ENCODE measurements at regions not wholly inside any gene's neighbourhood (a gene's known extent, or its start where the extent isn't known, plus 50 kb on each side); places are given as distances from the start of the nearest gene placed in this dataset.

- POLR2A ChIA-PET: no interaction called here
- H4K20me1 ChIP-seq (ENCODE audit: insufficient read depth): no peaks in the 10 kb centered on the region
- 27% methylated on average over 7 of the region's 7 CpGs for WGBS (ENCODE audit: low lambda C conversion rate)
- H3K9me3 ChIP-seq: no peaks in the 10 kb centered on the region
- TF ChIP-seq CTCF (IDR thresholded peaks at IDR 0.05) (no peak), FOXJ3 (CRISPR knock-in tag; IDR thresholded peaks at IDR 0.05) (no peak), JUND (IDR thresholded peaks at IDR 0.05) (no peak), FOSL2 (IDR thresholded peaks at IDR 0.05; ENCODE audit: borderline replicate concordance, low read depth) (no peak), POLR2AphosphoS5 (IDR thresholded peaks at IDR 0.05; ENCODE audit: low read depth, low read length) (no peak), GABPA (IDR thresholded peaks at IDR 0.05; ENCODE audit: low read depth) (no peak), SIN3A (IDR thresholded peaks at IDR 0.05; ENCODE audit: borderline replicate concordance, low read depth, low read length) (no peak), RAD21 (IDR thresholded peaks at IDR 0.05; ENCODE audit: low read length) (no peak), TEAD4 (IDR thresholded peaks at IDR 0.05; ENCODE audit: borderline replicate concordance, insufficient read depth) (no peak), ELF1 (IDR thresholded peaks at IDR 0.05) (no peak), NRF1 (IDR thresholded peaks at IDR 0.05; ENCODE audit: low read depth, low read length) (no peak), TAF1 (IDR thresholded peaks at IDR 0.05; ENCODE audit: borderline replicate concordance, low read depth, low read length) (no peak), MEF2A (IDR thresholded peaks at IDR 0.05; ENCODE audit: borderline replicate concordance, low read depth) (no peak), FOXM1 (IDR thresholded peaks at IDR 0.05; ENCODE audit: low read depth) (no peak), IRF3 (IDR thresholded peaks at IDR 0.05; ENCODE audit: low read depth, low read length) (no peak), GATA2 (CRISPR knock-in tag; IDR thresholded peaks at IDR 0.05) (no peak), EP300 (IDR thresholded peaks at IDR 0.05; ENCODE audit: borderline replicate concordance in 1 of 2, low read depth in 1 of 2, low read length in 1 of 2) (no peak), REST (IDR thresholded peaks at IDR 0.05; ENCODE audit: low read depth, low read length) (no peak), CHD2 (IDR thresholded peaks at IDR 0.05; ENCODE audit: low read length, partially characterized antibody) (no peak)
- no peaks in the 10 kb centered on the region for H3K9me2 ChIP-seq
- DNase-seq: no peak
- no peaks in the 10 kb centered on the region for H3K79me2 ChIP-seq (ENCODE audit: insufficient read depth)
- H3K4me3 ChIP-seq (ENCODE audit: low read depth in 2 of 2, low read length in 1 of 2): no peak overlapping the region
- H3K36me3 ChIP-seq (replicated peaks in 1 of 2; ENCODE audit: control insufficient read depth in 1 of 2, insufficient read depth in 2 of 2, low read length in 1 of 2): no peaks in the 10 kb centered on the region
- no peak overlapping the region for H3K9ac ChIP-seq
- H3F3A ChIP-seq (replicated peaks; ENCODE audit: insufficient read depth): no peaks in the 10 kb centered on the region
- no peaks in the 10 kb centered on the region for H3K4me1 ChIP-seq (ENCODE audit: control insufficient read depth in 1 of 2, insufficient read depth in 2 of 2, low read depth in 1 of 2, low read length in 1 of 2)
- H2AFZ ChIP-seq (ENCODE audit: low read depth): no peak overlapping the region
- no peak overlapping the region for H3K27ac ChIP-seq (ENCODE audit: low read depth in 2 of 2, low read length in 1 of 2)
- CTCF ChIA-PET: interaction anchor here (1.5 kb wide), 1 partner anchor 12 kb away, joined by 5 read pairs; no protein-coding TSS in a partner anchor
- no peaks in the 10 kb centered on the region for H3K27me3 ChIP-seq (ENCODE audit: insufficient read depth)
- no peak overlapping the region for H3K4me2 ChIP-seq
Measured at GRCh38 chr2:16140771-16141640, 200.7 kb downstream of the MYCN start.
